CD14-positive monocyte (primary cell): ENCODE measurements at regions not wholly inside any gene's neighbourhood (a gene's known extent, or its start where the extent isn't known, plus 50 kb on each side); places are given as distances from the start of the nearest gene placed in this dataset.

Source experiments
- DNase-seq, 3 donors: peaks; one replicate each; pipeline ENCODE4 v3.0.0-alpha.2; 2011 to 2022
- H2AFZ ChIP-seq: 2 replicates; pipeline ENCODE4 v1.6.0; 2012; ENCODE audit warnings: mild to moderate bottlenecking, low read depth, low read length, inconsistent platforms; ENCODE audit not compliant: insufficient read depth, poor library complexity, severe bottlenecking
- H3K27ac ChIP-seq, 2 donors: 1 replicate in 1 of 2; 2 replicates in 1 of 2; pipeline ENCODE4 v1.5.1; 2012 to 2013; ENCODE audit warnings: low read length in 2 of 2, control low read depth in 1 of 2, inconsistent platforms in 1 of 2, low read depth in 1 of 2, mild to moderate bottlenecking in 1 of 2
- H3K27me3 ChIP-seq, 2 donors: one replicate each; pipeline versions ENCODE4 v1.6.0 to v1.6.1; 2011 to 2013; ENCODE audit warnings: low read length in 2 of 2; ENCODE audit not compliant: control insufficient read depth in 2 of 2, insufficient read depth in 2 of 2
- H3K36me3 ChIP-seq, 2 donors: replicated peaks in 1 of 2; 1 replicate in 1 of 2; 2 replicates in 1 of 2; pipeline versions ENCODE4 v1.5.1 to v1.6.1; 2012 to 2013; ENCODE audit warnings: low read length in 2 of 2, control low read depth in 1 of 2, inconsistent platforms in 1 of 2, mild to moderate bottlenecking in 1 of 2; ENCODE audit not compliant: insufficient read depth in 2 of 2, control insufficient read depth in 1 of 2
- H3K4me1 ChIP-seq, 2 donors: 1 replicate in 1 of 2; 2 replicates in 1 of 2; pipeline versions ENCODE4 v1.5.1 to v1.6.1; 2012 to 2013; ENCODE audit warnings: low read length in 2 of 2, control low read depth in 1 of 2, inconsistent platforms in 1 of 2, mild to moderate bottlenecking in 1 of 2, moderate library complexity in 1 of 2; ENCODE audit not compliant: insufficient read depth in 2 of 2, control insufficient read depth in 1 of 2
- H3K4me2 ChIP-seq: replicated peaks from 2 replicates; pipeline ENCODE3; 2012; ENCODE audit warnings: low read length, moderate library complexity, mild to moderate bottlenecking; ENCODE audit not compliant: poor library complexity, severe bottlenecking; ENCODE audit errors: extremely low read depth
- H3K4me3 ChIP-seq, 3 experiments: fragments of 200-600 bp in 1 of 3; sonication (generic) in 1 of 3; replicated peaks in 1 of 3; 1 replicate in 2 of 3; 2 replicates in 1 of 3; pipeline ENCODE4 v1.5.1; 2011 to 2013; ENCODE audit warnings: low read length in 3 of 3, mild to moderate bottlenecking in 3 of 3, control low read depth in 2 of 3, low read depth in 2 of 3, inconsistent platforms in 1 of 3, moderate library complexity in 1 of 3
- H3K79me2 ChIP-seq: 2 replicates; pipeline ENCODE4 v1.6.0; 2012; ENCODE audit warnings: mild to moderate bottlenecking, control low read depth, inconsistent platforms, low read length, moderate library complexity; ENCODE audit not compliant: insufficient read depth
- H3K9ac ChIP-seq: 2 replicates; pipeline ENCODE4 v1.6.0; 2017; ENCODE audit warnings: low read length, mild to moderate bottlenecking; ENCODE audit not compliant: insufficient read depth, poor library complexity, severe bottlenecking
- H3K9me3 ChIP-seq, 2 donors: replicated peaks in 1 of 2; 1 replicate in 1 of 2; 2 replicates in 1 of 2; pipeline versions ENCODE4 v1.5.1 to v1.6.1; 2012 to 2013; ENCODE audit warnings: low read length in 2 of 2, control low read depth in 1 of 2; ENCODE audit not compliant: control insufficient read depth in 1 of 2, insufficient read depth in 1 of 2
- H4K20me1 ChIP-seq: 2 replicates; pipeline ENCODE4 v1.6.0; 2012; ENCODE audit warnings: mild to moderate bottlenecking, low read length, control low read depth, moderate library complexity; ENCODE audit not compliant: insufficient read depth
- H3K27ac Mint-ChIP-seq, 7 donors: one replicate each; pipeline ENCODE4 v1.8.0; 2020; ENCODE audit warnings: mild to moderate bottlenecking in 7 of 7, mixed read lengths in 7 of 7, moderate library complexity in 6 of 7, inconsistent platforms in 2 of 7
- H3K27me3 Mint-ChIP-seq, 3 donors: one replicate each; pipeline ENCODE4 v1.8.0; 2021 to 2022; ENCODE audit warnings: low read depth in 3 of 3, mild to moderate bottlenecking in 3 of 3, mixed read lengths in 3 of 3, moderate library complexity in 3 of 3, inconsistent platforms in 1 of 3
- H3K36me3 Mint-ChIP-seq, 2 donors: one replicate each; pipeline ENCODE4 v1.8.0; 2020; ENCODE audit warnings: mixed read lengths in 2 of 2, inconsistent platforms in 1 of 2, mild to moderate bottlenecking in 1 of 2
- H3K4me1 Mint-ChIP-seq: one replicate; pipeline ENCODE4 v1.8.0; 2020; ENCODE audit warnings: mild to moderate bottlenecking, mixed read lengths
- H3K4me3 Mint-ChIP-seq, 2 donors: one replicate each; pipeline ENCODE4 v1.8.0; 2020; ENCODE audit warnings: mild to moderate bottlenecking in 2 of 2, mixed read lengths in 2 of 2, moderate library complexity in 1 of 2
- H3K9me3 Mint-ChIP-seq, 7 donors: one replicate each; pipeline ENCODE4 v1.8.0; 2020 to 2022; ENCODE audit warnings: mixed read lengths in 7 of 7, mild to moderate bottlenecking in 6 of 7, moderate library complexity in 6 of 7, inconsistent platforms in 2 of 7
- WGBS: methylation state at CpG from one replicate; pipeline ENCODE4 v1.1.5; 2013; ENCODE audit warnings: missing lambda C conversion rate; ENCODE audit not compliant: insufficient coverage; 5-methylcytosine and 5-hydroxymethylcytosine counted together
- intact Hi-C, 2 donors: fragments of 100-400 bp; cut with micrococcal nuclease; formaldehyde crosslinking; loops; one replicate each; pipeline versions ENCODE4 v1.15.0 to v1.15.1; 2023
- TF ChIP-seq, protein P1 (sequence below): fragments of 200-600 bp; IDR thresholded peaks from one replicate; pipeline ENCODE4 v1.8.0; 2022; ENCODE audit warnings: antibody characterized with exemption, mild to moderate bottlenecking

DNA sequence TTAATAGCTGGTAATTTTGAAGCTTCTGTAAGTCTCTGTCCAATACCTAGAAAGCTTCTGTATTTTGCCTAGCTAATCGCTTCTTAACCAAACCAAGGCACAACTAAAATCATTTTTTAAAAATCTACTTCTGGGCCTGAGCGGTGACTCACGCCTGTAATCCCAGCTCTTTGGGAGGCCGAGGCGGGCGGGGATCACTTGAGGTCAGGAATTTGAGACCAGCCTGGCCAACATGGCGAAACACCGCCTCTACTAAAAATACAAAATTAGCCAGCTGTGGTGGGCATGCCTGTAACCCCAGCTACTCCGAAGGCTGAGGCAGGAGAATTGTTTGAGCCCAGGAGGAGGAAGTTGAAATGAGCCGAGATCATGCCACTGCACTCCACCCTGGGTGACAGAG is 148.6 kb upstream of the FIGN start:
- Histone ChIP-seq H3K36me3 (no peaks in the 10 kb centered on the region), H3K4me1 (no peaks in the 10 kb centered on the region), H2AFZ (no peak overlapping the region), H4K20me1 (no peaks in the 10 kb centered on the region), H3K4me2 (no peak overlapping the region), H3K9me3 (no peaks in the 10 kb centered on the region), H3K79me2 (no peaks in the 10 kb centered on the region), H3K4me3 (no peak overlapping the region), H3K27me3 (no peaks in the 10 kb centered on the region), H3K27ac (no peak overlapping the region), H3K9ac (no peak overlapping the region)
- Mint-ChIP-seq H3K4me3 (no peak overlapping the region), H3K4me1 (no peaks in the 10 kb centered on the region), H3K36me3 (no peaks in the 10 kb centered on the region), H3K27me3 (no peaks in the 10 kb centered on the region), H3K27ac (no peak overlapping the region), H3K9me3 (peaks cover 0 to 3% (median 0%) of the 10 kb centered on the region in 7 donors)
- TF ChIP-seq, protein P1, sequence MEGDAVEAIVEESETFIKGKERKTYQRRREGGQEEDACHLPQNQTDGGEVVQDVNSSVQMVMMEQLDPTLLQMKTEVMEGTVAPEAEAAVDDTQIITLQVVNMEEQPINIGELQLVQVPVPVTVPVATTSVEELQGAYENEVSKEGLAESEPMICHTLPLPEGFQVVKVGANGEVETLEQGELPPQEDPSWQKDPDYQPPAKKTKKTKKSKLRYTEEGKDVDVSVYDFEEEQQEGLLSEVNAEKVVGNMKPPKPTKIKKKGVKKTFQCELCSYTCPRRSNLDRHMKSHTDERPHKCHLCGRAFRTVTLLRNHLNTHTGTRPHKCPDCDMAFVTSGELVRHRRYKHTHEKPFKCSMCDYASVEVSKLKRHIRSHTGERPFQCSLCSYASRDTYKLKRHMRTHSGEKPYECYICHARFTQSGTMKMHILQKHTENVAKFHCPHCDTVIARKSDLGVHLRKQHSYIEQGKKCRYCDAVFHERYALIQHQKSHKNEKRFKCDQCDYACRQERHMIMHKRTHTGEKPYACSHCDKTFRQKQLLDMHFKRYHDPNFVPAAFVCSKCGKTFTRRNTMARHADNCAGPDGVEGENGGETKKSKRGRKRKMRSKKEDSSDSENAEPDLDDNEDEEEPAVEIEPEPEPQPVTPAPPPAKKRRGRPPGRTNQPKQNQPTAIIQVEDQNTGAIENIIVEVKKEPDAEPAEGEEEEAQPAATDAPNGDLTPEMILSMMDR, result no peak
- no peak for DNase-seq
- intact Hi-C loops, result no loop called here
- 83% methylated on average over 1 of the region's 10 CpGs for WGBS

GRCh38 chr2:163878718-163879117 is 142.9 kb upstream of the FIGN start:
- WGBS, result 75% methylated on average over 4 of the region's 4 CpGs
- no peaks in the 10 kb centered on the region for H3K4me1 Mint-ChIP-seq

More at GRCh38 chr2:163878718-163879117, 142.9 kb upstream of the FIGN start:
- H3K9me3 Mint-ChIP-seq, result peaks cover 0 to 3% (median 0%) of the 10 kb centered on the region in 7 donors
- Histone ChIP-seq H3K36me3 (no peaks in the 10 kb centered on the region), H3K9me3 (no peaks in the 10 kb centered on the region), H3K9ac (no peak overlapping the region), H3K4me3 (no peak overlapping the region), H4K20me1 (no peaks in the 10 kb centered on the region), H3K4me2 (no peak overlapping the region), H3K27ac (no peak overlapping the region), H3K79me2 (no peaks in the 10 kb centered on the region), H3K27me3 (no peaks in the 10 kb centered on the region), H2AFZ (no peak overlapping the region), H3K4me1 (no peaks in the 10 kb centered on the region)
- no peaks in the 10 kb centered on the region for H3K36me3 Mint-ChIP-seq
- H3K27ac Mint-ChIP-seq, result no peak overlapping the region
- TF ChIP-seq, protein P1, result no peak
- H3K4me3 Mint-ChIP-seq, result no peak overlapping the region
- no peak for DNase-seq
- intact Hi-C loops, result no loop called here
- H3K27me3 Mint-ChIP-seq, result no peaks in the 10 kb centered on the region
